GM12878 (cell line): ENCODE measurements at regions not wholly inside any gene's neighbourhood (a gene's known extent, or its start where the extent isn't known, plus 50 kb on each side); places are given as distances from the start of the nearest gene placed in this dataset.

Experiments used
- ATF3 ChIP-seq: IDR thresholded peaks from 2 replicates; pipeline ENCODE4 v1.6.1; 2011; ENCODE audit warnings: low read depth, mild to moderate bottlenecking, low read length, moderate library complexity, borderline replicate concordance; ENCODE audit errors: extremely low read depth
- CEBPZ ChIP-seq: fragments of 150-350 bp; IDR thresholded peaks from 2 replicates; pipeline ENCODE4 v1.6.1; 2016; ENCODE audit warnings: low read depth, low read length
- CHD4 ChIP-seq: fragments of 200-600 bp; sonication (generic); IDR thresholded peaks from 2 replicates; pipeline ENCODE4 v1.6.1; 2016; ENCODE audit warnings: mild to moderate bottlenecking
- CREM ChIP-seq: IDR thresholded peaks from 2 replicates; pipeline ENCODE4 v1.6.1; 2014; ENCODE audit warnings: antibody characterized with exemption, low read depth
- E2F4 ChIP-seq: IDR thresholded peaks from 2 replicates; pipeline ENCODE4 v1.6.1; 2012; ENCODE audit warnings: low read depth, low read length, improper control_type of control experiment
- ETV6 ChIP-seq, 2 experiments: fragments of 450-650 bp in 1 of 2; IDR thresholded peaks in 1 of 2; conservative IDR thresholded peaks in 1 of 2; 2 replicates each; pipeline ENCODE4 v1.6.1; 2014; ENCODE audit warnings: antibody characterized with exemption in 1 of 2, borderline replicate concordance in 1 of 2, low read depth in 1 of 2, mild to moderate bottlenecking in 1 of 2, moderate library complexity in 1 of 2
- HSF1 ChIP-seq: fragments of 150-350 bp; IDR thresholded peaks from 2 replicates; pipeline ENCODE4 v1.6.1; 2014; ENCODE audit warnings: mild to moderate bottlenecking, low read depth, low read length
- MTA2 ChIP-seq: fragments of 450-650 bp; IDR thresholded peaks from 2 replicates; pipeline ENCODE4 v1.6.1; 2016; ENCODE audit warnings: low read depth, mild to moderate bottlenecking, moderate library complexity
- PML ChIP-seq: IDR thresholded peaks from 2 replicates; pipeline ENCODE4 v1.6.1; 2012; ENCODE audit warnings: low read length, inconsistent platforms
- RELA ChIP-seq: fragments of 450-650 bp; IDR thresholded peaks from 2 replicates; pipeline ENCODE4 v1.8.0; 2014; ENCODE audit warnings: borderline replicate concordance; ENCODE audit not compliant: partially characterized antibody
- RFX5 ChIP-seq: IDR thresholded peaks from 2 replicates; pipeline ENCODE4 v1.6.1; 2011; ENCODE audit warnings: low read depth, low read length, improper control_type of control experiment
- SMAD5 ChIP-seq: IDR thresholded peaks from 2 replicates; pipeline ENCODE4 v1.6.1; 2016; ENCODE audit warnings: antibody characterized with exemption, low read depth
- TAF1 ChIP-seq: IDR thresholded peaks from 2 replicates; pipeline ENCODE4 v1.6.1; 2011; ENCODE audit warnings: mild to moderate bottlenecking, low read depth, low read length, borderline replicate concordance
- TCF12 ChIP-seq: IDR thresholded peaks from 2 replicates; pipeline ENCODE4 v1.6.1; 2011; ENCODE audit warnings: low read depth, mild to moderate bottlenecking, low read length
- ZNF274 ChIP-seq: IDR thresholded peaks from one replicate; pipeline ENCODE4 v1.8.0; 2011; ENCODE audit not compliant: insufficient read length, insufficient read depth
- TF ChIP-seq, protein P1 (sequence below): IDR thresholded peaks from 2 replicates; pipeline ENCODE4 v1.6.1; 2012; ENCODE audit warnings: improper control_type of control experiment, low read depth, low read length; ENCODE audit not compliant: insufficient replicate concordance

- TF ChIP-seq, protein P1, sequence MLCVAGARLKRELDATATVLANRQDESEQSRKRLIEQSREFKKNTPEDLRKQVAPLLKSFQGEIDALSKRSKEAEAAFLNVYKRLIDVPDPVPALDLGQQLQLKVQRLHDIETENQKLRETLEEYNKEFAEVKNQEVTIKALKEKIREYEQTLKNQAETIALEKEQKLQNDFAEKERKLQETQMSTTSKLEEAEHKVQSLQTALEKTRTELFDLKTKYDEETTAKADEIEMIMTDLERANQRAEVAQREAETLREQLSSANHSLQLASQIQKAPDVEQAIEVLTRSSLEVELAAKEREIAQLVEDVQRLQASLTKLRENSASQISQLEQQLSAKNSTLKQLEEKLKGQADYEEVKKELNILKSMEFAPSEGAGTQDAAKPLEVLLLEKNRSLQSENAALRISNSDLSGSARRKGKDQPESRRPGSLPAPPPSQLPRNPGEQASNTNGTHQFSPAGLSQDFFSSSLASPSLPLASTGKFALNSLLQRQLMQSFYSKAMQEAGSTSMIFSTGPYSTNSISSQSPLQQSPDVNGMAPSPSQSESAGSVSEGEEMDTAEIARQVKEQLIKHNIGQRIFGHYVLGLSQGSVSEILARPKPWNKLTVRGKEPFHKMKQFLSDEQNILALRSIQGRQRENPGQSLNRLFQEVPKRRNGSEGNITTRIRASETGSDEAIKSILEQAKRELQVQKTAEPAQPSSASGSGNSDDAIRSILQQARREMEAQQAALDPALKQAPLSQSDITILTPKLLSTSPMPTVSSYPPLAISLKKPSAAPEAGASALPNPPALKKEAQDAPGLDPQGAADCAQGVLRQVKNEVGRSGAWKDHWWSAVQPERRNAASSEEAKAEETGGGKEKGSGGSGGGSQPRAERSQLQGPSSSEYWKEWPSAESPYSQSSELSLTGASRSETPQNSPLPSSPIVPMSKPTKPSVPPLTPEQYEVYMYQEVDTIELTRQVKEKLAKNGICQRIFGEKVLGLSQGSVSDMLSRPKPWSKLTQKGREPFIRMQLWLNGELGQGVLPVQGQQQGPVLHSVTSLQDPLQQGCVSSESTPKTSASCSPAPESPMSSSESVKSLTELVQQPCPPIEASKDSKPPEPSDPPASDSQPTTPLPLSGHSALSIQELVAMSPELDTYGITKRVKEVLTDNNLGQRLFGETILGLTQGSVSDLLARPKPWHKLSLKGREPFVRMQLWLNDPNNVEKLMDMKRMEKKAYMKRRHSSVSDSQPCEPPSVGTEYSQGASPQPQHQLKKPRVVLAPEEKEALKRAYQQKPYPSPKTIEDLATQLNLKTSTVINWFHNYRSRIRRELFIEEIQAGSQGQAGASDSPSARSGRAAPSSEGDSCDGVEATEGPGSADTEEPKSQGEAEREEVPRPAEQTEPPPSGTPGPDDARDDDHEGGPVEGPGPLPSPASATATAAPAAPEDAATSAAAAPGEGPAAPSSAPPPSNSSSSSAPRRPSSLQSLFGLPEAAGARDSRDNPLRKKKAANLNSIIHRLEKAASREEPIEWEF, result peak; percentile 79
- TF ChIP-seq ATF3 (no peak), RFX5 (no peak; the same call in 1 of the 2 replicates), CREM (peak; percentile 81; the same call in 1 of the 2 replicates), TAF1 (peak; percentile 64), SMAD5 (no peak), ETV6 (conservative IDR thresholded peaks at IDR 0.05 in 1 of 2, IDR thresholded peaks at IDR 0.05 in 1 of 2; ENCODE audit: borderline replicate concordance in 1 of 2, low read depth in 1 of 2) (peak in 1 of 2 experiments; percentile 88; a peak in 2 of 4 replicates), CHD4 (no peak), E2F4 (no peak), RELA (no peak), MTA2 (peak; percentile 84), TCF12 (peak; percentile 71), CEBPZ (no peak), ZNF274 (no peak), HSF1 (no peak), PML (peak; percentile 66)
These were observed 162.6 kb upstream of the IRF2BP2 start (continued) for GRCh38 chr1:234772345-234773147.
